ENCODE measurements at regions not wholly inside any gene's neighbourhood (a gene's known extent, or its start where the extent isn't known, plus 50 kb on each side); places are given as distances from the start of the nearest gene placed in this dataset.

GRCh38 chr9:85258236-85258635, 483.5 kb downstream of the AGTPBP1 start:
- Histone ChIP-seq H3K4me1 (ENCODE audit: control insufficient read depth, insufficient read depth, low read depth, low read length) (peaks cover 4% of the 10 kb centered on the region), H4K91ac (ENCODE audit: low read length) (peak overlapping the region; percentile 18), H3K9me3 (ENCODE audit: control insufficient read depth, low read length) (no peaks in the 10 kb centered on the region), H2BK12ac (ENCODE audit: low read length in 2 of 2) (no peak overlapping the region), H3K4me3 (ENCODE audit: insufficient read depth in 1 of 2, low read depth in 1 of 2, low read length in 2 of 2) (no peak overlapping the region), H3K9ac (ENCODE audit: low read length) (no peak overlapping the region), H3K18ac (ENCODE audit: low read depth in 1 of 2, low read length in 2 of 2) (peak overlapping the region; percentile 44 to 54), H2BK120ac (ENCODE audit: low read depth, low read length) (no peak overlapping the region), H2AK5ac (ENCODE audit: low read length, severe bottlenecking) (no peak overlapping the region), H3K23ac (ENCODE audit: low read length in 2 of 2) (no peak overlapping the region), H2BK5ac (ENCODE audit: low read depth, low read length, poor library complexity, severe bottlenecking) (no peak overlapping the region), H3K27me3 (ENCODE audit: control insufficient read depth in 1 of 2, insufficient read depth in 1 of 2, low read length in 2 of 2) (peaks cover 0 to 12% of the 10 kb centered on the region in 2 experiments), H3K79me1 (replicated peaks; ENCODE audit: low read length, poor library complexity, severe bottlenecking) (no peaks in the 10 kb centered on the region), H4K8ac (ENCODE audit: low read length) (peak overlapping the region; percentile 49), H2BK15ac (ENCODE audit: low read depth, poor library complexity, severe bottlenecking) (no peak overlapping the region), H2AFZ (ENCODE audit: low read depth, low read length) (no peak overlapping the region), H3K27ac (ENCODE audit: low read length, poor library complexity, severe bottlenecking) (no peak overlapping the region), H3K36me3 (ENCODE audit: control insufficient read depth in 1 of 2, insufficient read depth in 2 of 2, low read depth in 1 of 2, low read length in 2 of 2) (no peaks in the 10 kb centered on the region), H3K4ac (ENCODE audit: low read depth in 1 of 2, low read length in 2 of 2) (no peak overlapping the region), H3K4me2 (ENCODE audit: low read length, poor library complexity, severe bottlenecking) (no peak overlapping the region), H3K14ac (ENCODE audit: low read length in 2 of 2) (no peak overlapping the region)
- DNase-seq: no peak
- WGBS: 95% methylated on average over 5 of the region's 7 CpGs

GRCh38 chr9:85249313-85249621, 492.5 kb downstream of the AGTPBP1 start:
- Histone ChIP-seq H4K8ac (ENCODE audit: low read length) (no peak overlapping the region), H4K91ac (ENCODE audit: low read length) (no peak overlapping the region), H2BK15ac (ENCODE audit: low read depth, poor library complexity, severe bottlenecking) (no peak overlapping the region), H3K36me3 (ENCODE audit: control insufficient read depth in 1 of 2, insufficient read depth in 2 of 2, low read depth in 1 of 2, low read length in 2 of 2) (no peaks in the 10 kb centered on the region), H3K27me3 (ENCODE audit: control insufficient read depth in 1 of 2, insufficient read depth in 1 of 2, low read length in 2 of 2) (peaks cover 0 to 15% of the 10 kb centered on the region in 2 experiments), H3K4me3 (ENCODE audit: insufficient read depth in 1 of 2, low read depth in 1 of 2, low read length in 2 of 2) (no peak overlapping the region), H3K4ac (ENCODE audit: low read depth in 1 of 2, low read length in 2 of 2) (no peak overlapping the region), H3K23ac (ENCODE audit: low read length in 2 of 2) (no peak overlapping the region), H2AFZ (ENCODE audit: low read depth, low read length) (no peak overlapping the region), H2BK120ac (ENCODE audit: low read depth, low read length) (peak overlapping the region; percentile 29), H3K4me1 (ENCODE audit: control insufficient read depth, insufficient read depth, low read depth, low read length) (peaks cover 6% of the 10 kb centered on the region), H2BK5ac (ENCODE audit: low read depth, low read length, poor library complexity, severe bottlenecking) (no peak overlapping the region), H3K79me1 (replicated peaks; ENCODE audit: low read length, poor library complexity, severe bottlenecking) (no peaks in the 10 kb centered on the region), H3K18ac (ENCODE audit: low read depth in 1 of 2, low read length in 2 of 2) (peak overlapping the region; percentile 23 to 35), H3K4me2 (ENCODE audit: low read length, poor library complexity, severe bottlenecking) (no peak overlapping the region), H3K9me3 (ENCODE audit: control insufficient read depth, low read length) (no peaks in the 10 kb centered on the region), H3K9ac (ENCODE audit: low read length) (no peak overlapping the region), H3K14ac (ENCODE audit: low read length in 2 of 2) (peak overlapping the region in 1 of 2 experiments; percentile 38), H2BK12ac (ENCODE audit: low read length in 2 of 2) (peak overlapping the region; percentile 70 to 91), H3K27ac (ENCODE audit: low read length, poor library complexity, severe bottlenecking) (no peak overlapping the region), H2AK5ac (ENCODE audit: low read length, severe bottlenecking) (no peak overlapping the region)
- WGBS: 98% methylated on average over 5 of the region's 5 CpGs
- DNase-seq: no peak

GRCh38 chr9:85248514-85249312, 493.0 kb downstream of the AGTPBP1 start:
- H3K4me1 ChIP-seq (ENCODE audit: control insufficient read depth, insufficient read depth, low read depth, low read length): peaks cover 6% of the 10 kb centered on the region

GRCh38 chr9:85246541-85246940, 495.2 kb downstream of the AGTPBP1 start:
- H3K27me3 ChIP-seq (ENCODE audit: control insufficient read depth in 1 of 2, insufficient read depth in 1 of 2, low read length in 2 of 2): peaks cover 0 to 15% of the 10 kb centered on the region in 2 experiments
- no peak overlapping the region for H3K23ac ChIP-seq (ENCODE audit: low read length in 2 of 2)
- H3K9me3 ChIP-seq (ENCODE audit: control insufficient read depth, low read length): no peaks in the 10 kb centered on the region
- no peak overlapping the region for H3K4me2 ChIP-seq (ENCODE audit: low read length, poor library complexity, severe bottlenecking)
- no peak overlapping the region for H2BK12ac ChIP-seq (ENCODE audit: low read length in 2 of 2)
- H3K14ac ChIP-seq (ENCODE audit: low read length in 2 of 2): no peak overlapping the region
- DNase-seq: peak; percentile 58
- no peak overlapping the region for H3K9ac ChIP-seq (ENCODE audit: low read length)
- no peaks in the 10 kb centered on the region for H3K79me1 ChIP-seq (replicated peaks; ENCODE audit: low read length, poor library complexity, severe bottlenecking)
- no peak overlapping the region for H3K4me3 ChIP-seq (ENCODE audit: insufficient read depth in 1 of 2, low read depth in 1 of 2, low read length in 2 of 2)
- no peak overlapping the region for H3K18ac ChIP-seq (ENCODE audit: low read depth in 1 of 2, low read length in 2 of 2)
- WGBS: 7% methylated on average over 7 of the region's 7 CpGs
- H2AK5ac ChIP-seq (ENCODE audit: low read length, severe bottlenecking): no peak overlapping the region
- peak overlapping the region; percentile 15 for H2AFZ ChIP-seq (ENCODE audit: low read depth, low read length)
- H3K4me1 ChIP-seq (ENCODE audit: control insufficient read depth, insufficient read depth, low read depth, low read length): peaks cover 6% of the 10 kb centered on the region
- no peak overlapping the region for H3K4ac ChIP-seq (ENCODE audit: low read depth in 1 of 2, low read length in 2 of 2)
- no peak overlapping the region for H2BK15ac ChIP-seq (ENCODE audit: low read depth, poor library complexity, severe bottlenecking)
- no peak overlapping the region for H4K8ac ChIP-seq (ENCODE audit: low read length)
- no peak overlapping the region for H4K91ac ChIP-seq (ENCODE audit: low read length)
- H2BK120ac ChIP-seq (ENCODE audit: low read depth, low read length): no peak overlapping the region
- no peaks in the 10 kb centered on the region for H3K36me3 ChIP-seq (ENCODE audit: control insufficient read depth in 1 of 2, insufficient read depth in 2 of 2, low read depth in 1 of 2, low read length in 2 of 2)
- no peak overlapping the region for H3K27ac ChIP-seq (ENCODE audit: low read length, poor library complexity, severe bottlenecking)
- H2BK5ac ChIP-seq (ENCODE audit: low read depth, low read length, poor library complexity, severe bottlenecking): no peak overlapping the region

More at GRCh38 chr9:85248514-85249312, 493.0 kb downstream of the AGTPBP1 start:
- Histone ChIP-seq H2BK120ac (ENCODE audit: low read depth, low read length) (peak overlapping the region; percentile 29), H3K23ac (ENCODE audit: low read length in 2 of 2) (no peak overlapping the region), H4K8ac (ENCODE audit: low read length) (no peak overlapping the region), H2BK12ac (ENCODE audit: low read length in 2 of 2) (peak overlapping the region; percentile 70 to 91), H3K79me1 (replicated peaks; ENCODE audit: low read length, poor library complexity, severe bottlenecking) (no peaks in the 10 kb centered on the region), H3K14ac (ENCODE audit: low read length in 2 of 2) (peak overlapping the region in 1 of 2 experiments; percentile 38), H3K4me3 (ENCODE audit: insufficient read depth in 1 of 2, low read depth in 1 of 2, low read length in 2 of 2) (no peak overlapping the region), H3K18ac (ENCODE audit: low read depth in 1 of 2, low read length in 2 of 2) (peak overlapping the region; percentile 23 to 35), H4K91ac (ENCODE audit: low read length) (no peak overlapping the region), H3K4ac (ENCODE audit: low read depth in 1 of 2, low read length in 2 of 2) (no peak overlapping the region), H2AFZ (ENCODE audit: low read depth, low read length) (no peak overlapping the region), H2BK5ac (ENCODE audit: low read depth, low read length, poor library complexity, severe bottlenecking) (no peak overlapping the region), H2BK15ac (ENCODE audit: low read depth, poor library complexity, severe bottlenecking) (no peak overlapping the region), H3K4me2 (ENCODE audit: low read length, poor library complexity, severe bottlenecking) (no peak overlapping the region), H3K27ac (ENCODE audit: low read length, poor library complexity, severe bottlenecking) (peak overlapping the region; percentile 13), H3K36me3 (ENCODE audit: control insufficient read depth in 1 of 2, insufficient read depth in 2 of 2, low read depth in 1 of 2, low read length in 2 of 2) (no peaks in the 10 kb centered on the region), H3K9ac (ENCODE audit: low read length) (peak overlapping the region; percentile 50), H3K27me3 (ENCODE audit: control insufficient read depth in 1 of 2, insufficient read depth in 1 of 2, low read length in 2 of 2) (peaks cover 0 to 15% of the 10 kb centered on the region in 2 experiments), H3K9me3 (ENCODE audit: control insufficient read depth, low read length) (no peaks in the 10 kb centered on the region), H2AK5ac (ENCODE audit: low read length, severe bottlenecking) (no peak overlapping the region)
- WGBS: 81% methylated on average over 2 of the region's 2 CpGs
- peak; percentile 84 for DNase-seq
